GM23248 (cell line): ENCODE measurements at regions not wholly inside any gene's neighbourhood (a gene's known extent, or its start where the extent isn't known, plus 50 kb on each side); places are given as distances from the start of the nearest gene placed in this dataset.

Experiments
- EZH2 ChIP-seq: fragments of 200-600 bp; sonication (generic); IDR thresholded peaks from 2 replicates; pipeline ENCODE4 v1.6.1; 2018; ENCODE audit warnings: antibody characterized with exemption, mild to moderate bottlenecking; ENCODE audit not compliant: insufficient read depth, poor library complexity, severe bottlenecking
- EZH2phosphoT487 ChIP-seq: fragments of 200-600 bp; sonication (generic); IDR thresholded peaks from 2 replicates; pipeline ENCODE4 v1.6.1; 2018; ENCODE audit warnings: antibody characterized with exemption, moderate library complexity, mild to moderate bottlenecking, low read depth; ENCODE audit not compliant: insufficient read depth

DNA sequence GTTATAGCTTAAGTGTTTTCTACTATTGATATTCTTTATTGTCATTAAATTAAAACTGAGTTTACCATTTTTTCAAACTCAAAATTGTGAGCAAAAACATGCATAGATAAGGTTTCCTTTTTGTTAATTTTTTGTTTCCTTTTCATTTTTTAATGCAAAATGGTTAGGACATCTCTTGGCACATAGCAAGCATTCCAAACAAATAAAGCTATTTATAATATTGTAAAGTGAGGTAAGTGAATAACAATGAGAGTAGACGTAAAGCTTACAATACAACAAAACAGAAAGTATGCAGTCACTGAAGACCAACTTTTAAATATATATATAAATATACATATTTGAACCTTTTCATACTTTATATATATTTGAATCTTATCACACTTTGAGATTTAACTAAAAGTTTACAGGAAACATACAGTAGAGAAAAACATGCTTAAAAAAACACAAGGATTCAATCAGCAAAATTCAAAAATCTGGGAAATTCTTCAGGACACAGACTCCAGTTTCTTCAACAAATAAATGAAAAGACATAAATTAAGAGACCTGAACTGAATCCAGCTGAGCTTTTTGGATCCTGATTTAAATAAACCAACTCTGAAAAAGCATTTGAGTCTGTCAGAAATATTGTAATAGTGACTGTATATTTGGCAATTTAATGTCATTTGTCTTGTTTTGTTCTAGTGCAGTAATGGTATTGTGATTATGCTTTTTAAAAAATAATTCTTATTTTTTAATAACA lies 67.5 kb upstream of the SAMSN1 start:
- TF ChIP-seq EZH2: no peak
- TF ChIP-seq EZH2phosphoT487: no peak
